Nephron progenitor cell (in vitro differentiated cells): ENCODE measurements at regions not wholly inside any gene's neighbourhood (a gene's known extent, or its start where the extent isn't known, plus 50 kb on each side); places are given as distances from the start of the nearest gene placed in this dataset.

Experiments
- DNase-seq: peaks from one replicate; pipeline ENCODE4 v3.0.0; 2021
- H3K27ac Mint-ChIP-seq: 2 replicates; pipeline ENCODE4 v1.8.0; 2021; ENCODE audit warnings: mild to moderate bottlenecking, moderate library complexity, mixed read lengths
- H3K27me3 Mint-ChIP-seq: 2 replicates; pipeline ENCODE4 v1.8.0; 2021; ENCODE audit warnings: mild to moderate bottlenecking, low read depth, mixed read lengths; ENCODE audit not compliant: poor library complexity
- H3K36me3 Mint-ChIP-seq: 2 replicates; pipeline ENCODE4 v1.8.0; 2021; ENCODE audit warnings: low read depth, mixed read lengths
- H3K4me1 Mint-ChIP-seq: 2 replicates; pipeline ENCODE4 v1.8.0; 2021; ENCODE audit warnings: mixed read lengths
- H3K4me3 Mint-ChIP-seq: 2 replicates; pipeline ENCODE4 v1.8.0; 2021; ENCODE audit warnings: mild to moderate bottlenecking, moderate library complexity, mixed read lengths
- H3K9me3 Mint-ChIP-seq: 2 replicates; pipeline ENCODE4 v1.8.0; 2021; ENCODE audit warnings: mild to moderate bottlenecking, moderate library complexity, mixed read lengths
- CTCF ChIP-seq: fragments of 200-600 bp; sonication (generic); IDR thresholded peaks from 2 replicates; pipeline ENCODE4 v1.5.0; 2021; ENCODE audit warnings: antibody characterized with exemption

GRCh38 chr7:41385996-41386395 is 316.9 kb downstream of the INHBA start:
- Mint-ChIP-seq H3K4me3 (no peak overlapping the region), H3K9me3 (no peaks in the 10 kb centered on the region), H3K36me3 (no peaks in the 10 kb centered on the region), H3K4me1 (peaks cover 12% of the 10 kb centered on the region), H3K27me3 (peaks cover 12% of the 10 kb centered on the region), H3K27ac (no peak overlapping the region)
- DNase-seq, result no peak
- TF ChIP-seq CTCF, result no peak

GRCh38 chr7:41384418-41384817 is 318.5 kb downstream of the INHBA start:
- no peaks in the 10 kb centered on the region for H3K9me3 Mint-ChIP-seq
- no peak overlapping the region for H3K27ac Mint-ChIP-seq
- no peak overlapping the region for H3K4me3 Mint-ChIP-seq
- no peak for TF ChIP-seq CTCF
- no peak for DNase-seq
- H3K27me3 Mint-ChIP-seq, result peaks cover 12% of the 10 kb centered on the region
- H3K36me3 Mint-ChIP-seq, result no peaks in the 10 kb centered on the region
- peaks cover 12% of the 10 kb centered on the region for H3K4me1 Mint-ChIP-seq

GRCh38 chr7:41383596-41383995 is 319.3 kb downstream of the INHBA start:
- Mint-ChIP-seq H3K27ac (no peak overlapping the region), H3K4me3 (no peak overlapping the region), H3K4me1 (peaks cover 12% of the 10 kb centered on the region), H3K27me3 (peaks cover 8% of the 10 kb centered on the region), H3K9me3 (no peaks in the 10 kb centered on the region), H3K36me3 (no peaks in the 10 kb centered on the region)
- no peak for TF ChIP-seq CTCF
- DNase-seq, result no peak

- no peak overlapping the region for H3K27ac Mint-ChIP-seq
- TF ChIP-seq CTCF, result no peak
- H3K4me3 Mint-ChIP-seq, result no peak overlapping the region
- H3K9me3 Mint-ChIP-seq, result no peaks in the 10 kb centered on the region
- H3K27me3 Mint-ChIP-seq, result peaks cover 3% of the 10 kb centered on the region
- no peaks in the 10 kb centered on the region for H3K4me1 Mint-ChIP-seq
- H3K36me3 Mint-ChIP-seq, result no peaks in the 10 kb centered on the region
- no peak for DNase-seq
Measured at GRCh38 chr7:41378156-41378555, 324.7 kb downstream of the INHBA start.

GRCh38 chr7:41375582-41375981 is 327.3 kb downstream of the INHBA start:
- DNase-seq, result no peak
- TF ChIP-seq CTCF, result no peak
- H3K36me3 Mint-ChIP-seq, result no peaks in the 10 kb centered on the region
- H3K4me3 Mint-ChIP-seq, result no peak overlapping the region
- H3K4me1 Mint-ChIP-seq, result no peaks in the 10 kb centered on the region
- H3K9me3 Mint-ChIP-seq, result no peaks in the 10 kb centered on the region
- H3K27me3 Mint-ChIP-seq, result no peaks in the 10 kb centered on the region
- no peak overlapping the region for H3K27ac Mint-ChIP-seq

GRCh38 chr7:41374150-41374848 is 328.6 kb downstream of the INHBA start:
- TF ChIP-seq CTCF, result no peak
- no peaks in the 10 kb centered on the region for H3K9me3 Mint-ChIP-seq
- no peak for DNase-seq
- no peaks in the 10 kb centered on the region for H3K36me3 Mint-ChIP-seq
- no peaks in the 10 kb centered on the region for H3K4me1 Mint-ChIP-seq
- H3K27me3 Mint-ChIP-seq, result no peaks in the 10 kb centered on the region
- no peak overlapping the region for H3K4me3 Mint-ChIP-seq
- no peak overlapping the region for H3K27ac Mint-ChIP-seq
